Activated CD4-positive, alpha-beta T cell treated with anti-CD3 and anti-CD28 coated beads, Interleukin-2, amount 10 ng/mL, durations not matched to agents 7 days and 5 days (primary cell): ENCODE measurements at regions not wholly inside any gene's neighbourhood (a gene's known extent, or its start where the extent isn't known, plus 50 kb on each side); places are given as distances from the start of the nearest gene placed in this dataset.
"Not testable (repeated sequence)": the region's sequence is repeated elsewhere in the genome, so short reads cannot be mapped to it uniquely, and the experiment has no call there.

Experiments used
- CTCF ChIA-PET: fragments of 350-600 bp; sonication (Branson Sonifier 250); formaldehyde crosslinking; loops from one replicate; lab custom pipeline; 2021; ENCODE audit warnings: antibody characterized with exemption; lab: Charles Lee
- POLR2A ChIA-PET: fragments of 350-600 bp; sonication (Branson Sonifier 250); formaldehyde crosslinking; loops from one replicate; lab custom pipeline; 2021; ENCODE audit warnings: antibody characterized with exemption; lab: Charles Lee
- DNase-seq: peaks from one replicate; pipeline ENCODE4 v3.0.0-alpha.2; 2020
- H3K27ac Mint-ChIP-seq: one replicate; pipeline ENCODE4 v1.8.0; 2021; ENCODE audit warnings: mild to moderate bottlenecking, moderate library complexity, mixed read lengths
- H3K27me3 Mint-ChIP-seq: one replicate; pipeline ENCODE4 v1.8.0; 2021; ENCODE audit warnings: mixed read lengths
- H3K36me3 Mint-ChIP-seq: one replicate; pipeline ENCODE4 v1.8.0; 2021; ENCODE audit warnings: low read depth, mixed read lengths
- H3K4me1 Mint-ChIP-seq: one replicate; pipeline ENCODE4 v1.8.0; 2021; ENCODE audit warnings: mixed read lengths
- H3K4me3 Mint-ChIP-seq: one replicate; pipeline ENCODE4 v1.8.0; 2021; ENCODE audit warnings: mild to moderate bottlenecking, moderate library complexity, mixed read lengths
- H3K9me3 Mint-ChIP-seq: one replicate; pipeline ENCODE4 v1.8.0; 2021; ENCODE audit warnings: mixed read lengths

GRCh38 chr10:46768515-46769291, 142.5 kb upstream of the PTPN20 start:
- H3K4me3 Mint-ChIP-seq, H3K27ac Mint-ChIP-seq, H3K9me3 Mint-ChIP-seq, H3K27me3 Mint-ChIP-seq, DNase-seq, H3K4me1 Mint-ChIP-seq, CTCF ChIA-PET, POLR2A ChIA-PET, H3K36me3 Mint-ChIP-seq: not testable (repeated sequence)

GRCh38 chr10:46773178-46773896, 137.9 kb upstream of the PTPN20 start:
- CTCF ChIA-PET, H3K9me3 Mint-ChIP-seq, POLR2A ChIA-PET, H3K4me3 Mint-ChIP-seq, H3K4me1 Mint-ChIP-seq, H3K36me3 Mint-ChIP-seq, DNase-seq, H3K27me3 Mint-ChIP-seq, H3K27ac Mint-ChIP-seq: not testable (repeated sequence)

GRCh38 chr10:46773897-46774236, 137.4 kb upstream of the PTPN20 start:
- POLR2A ChIA-PET, H3K4me1 Mint-ChIP-seq, CTCF ChIA-PET, H3K9me3 Mint-ChIP-seq, H3K27me3 Mint-ChIP-seq, H3K4me3 Mint-ChIP-seq, H3K36me3 Mint-ChIP-seq, H3K27ac Mint-ChIP-seq: not testable (repeated sequence)
- DNase-seq, result peak; percentile 6

- DNase-seq, H3K9me3 Mint-ChIP-seq, CTCF ChIA-PET, H3K27me3 Mint-ChIP-seq, H3K4me1 Mint-ChIP-seq, H3K4me3 Mint-ChIP-seq, POLR2A ChIA-PET, H3K27ac Mint-ChIP-seq, H3K36me3 Mint-ChIP-seq: not testable (repeated sequence)
Observed at GRCh38 chr10:46774366-46774765, 136.9 kb upstream of the PTPN20 start.

- H3K27ac Mint-ChIP-seq, CTCF ChIA-PET, H3K4me3 Mint-ChIP-seq, H3K4me1 Mint-ChIP-seq, POLR2A ChIA-PET, H3K36me3 Mint-ChIP-seq, H3K9me3 Mint-ChIP-seq, DNase-seq, H3K27me3 Mint-ChIP-seq: not testable (repeated sequence)
Observed at GRCh38 chr10:46774945-46775667, 136.1 kb upstream of the PTPN20 start.

- H3K9me3 Mint-ChIP-seq, H3K4me3 Mint-ChIP-seq, H3K27me3 Mint-ChIP-seq, DNase-seq, CTCF ChIA-PET, POLR2A ChIA-PET, H3K27ac Mint-ChIP-seq, H3K36me3 Mint-ChIP-seq, H3K4me1 Mint-ChIP-seq: not testable (repeated sequence)
Observed at GRCh38 chr10:46775668-46776059, 135.6 kb upstream of the PTPN20 start.

GRCh38 chr10:46779571-46779970, 131.7 kb upstream of the PTPN20 start:
- POLR2A ChIA-PET, H3K4me3 Mint-ChIP-seq, H3K9me3 Mint-ChIP-seq, H3K27ac Mint-ChIP-seq, H3K36me3 Mint-ChIP-seq, DNase-seq, H3K4me1 Mint-ChIP-seq, CTCF ChIA-PET: not testable (repeated sequence)
- peaks cover 19% of the 10 kb centered on the region for H3K27me3 Mint-ChIP-seq

GRCh38 chr10:46780164-46780563, 131.1 kb upstream of the PTPN20 start:
- H3K4me1 Mint-ChIP-seq, DNase-seq, H3K36me3 Mint-ChIP-seq, H3K9me3 Mint-ChIP-seq, H3K27ac Mint-ChIP-seq, POLR2A ChIA-PET, H3K4me3 Mint-ChIP-seq, CTCF ChIA-PET: not testable (repeated sequence)
- H3K27me3 Mint-ChIP-seq, result peaks cover 20% of the 10 kb centered on the region

GRCh38 chr10:46781001-46781400, 130.2 kb upstream of the PTPN20 start:
- H3K4me1 Mint-ChIP-seq, H3K4me3 Mint-ChIP-seq, H3K36me3 Mint-ChIP-seq, H3K9me3 Mint-ChIP-seq, DNase-seq, POLR2A ChIA-PET, H3K27ac Mint-ChIP-seq, CTCF ChIA-PET: not testable (repeated sequence)
- peaks cover 20% of the 10 kb centered on the region for H3K27me3 Mint-ChIP-seq

- POLR2A ChIA-PET, CTCF ChIA-PET, H3K27ac Mint-ChIP-seq, DNase-seq, H3K4me3 Mint-ChIP-seq, H3K36me3 Mint-ChIP-seq, H3K4me1 Mint-ChIP-seq, H3K9me3 Mint-ChIP-seq: not testable (repeated sequence)
- H3K27me3 Mint-ChIP-seq, result peaks cover 20% of the 10 kb centered on the region
Observed at GRCh38 chr10:46782001-46782874, 129.0 kb upstream of the PTPN20 start.

GRCh38 chr10:46784665-46785064, 126.6 kb upstream of the PTPN20 start:
- H3K36me3 Mint-ChIP-seq, POLR2A ChIA-PET, H3K27ac Mint-ChIP-seq, CTCF ChIA-PET, H3K4me1 Mint-ChIP-seq, H3K9me3 Mint-ChIP-seq, DNase-seq, H3K4me3 Mint-ChIP-seq: not testable (repeated sequence)
- H3K27me3 Mint-ChIP-seq, result peaks cover 20% of the 10 kb centered on the region

- Mint-ChIP-seq H3K4me3 (peak overlapping the region; percentile 82), H3K27me3 (peaks cover 19% of the 10 kb centered on the region), H3K27ac (peak overlapping the region; percentile 36)
- DNase-seq, H3K9me3 Mint-ChIP-seq, H3K4me1 Mint-ChIP-seq, CTCF ChIA-PET, H3K36me3 Mint-ChIP-seq, POLR2A ChIA-PET: not testable (repeated sequence)
Observed at GRCh38 chr10:46786125-46786517, 125.1 kb upstream of the PTPN20 start.
